ENCODE measurements at regions not wholly inside any gene's neighbourhood (a gene's known extent, or its start where the extent isn't known, plus 50 kb on each side); places are given as distances from the start of the nearest gene placed in this dataset.
A peak's percentile ranks its signal among the peaks of the same experiment; 100 is the strongest.

DNA sequence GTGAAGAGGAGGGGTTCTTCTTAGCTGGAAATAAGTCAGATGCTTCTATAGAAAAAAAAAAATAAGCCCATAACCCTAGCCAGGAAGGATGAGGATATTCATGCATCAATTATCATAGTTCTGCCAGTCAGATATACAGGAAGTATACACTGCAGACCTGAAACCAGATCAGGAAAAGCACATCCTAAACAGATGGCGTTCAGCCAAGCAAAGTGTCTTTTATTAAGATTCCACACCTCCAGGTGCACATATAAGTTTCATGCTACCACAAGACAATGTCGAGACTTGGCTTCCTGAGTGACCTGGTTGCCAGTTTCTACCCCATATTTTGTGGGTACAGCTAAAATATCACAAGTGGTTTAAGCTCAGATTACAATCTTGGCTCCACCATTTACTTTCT is 108.3 kb downstream of the CETN3 start:
- no peaks in the 10 kb centered on the region for H3K36me3 Mint-ChIP-seq
- H3K4me3 Mint-ChIP-seq = no peak overlapping the region
- H3K4me1 Mint-ChIP-seq = no peaks in the 10 kb centered on the region
- DNase-seq = no peak
- no peak overlapping the region for H3K27ac Mint-ChIP-seq
- H3K27me3 Mint-ChIP-seq = peaks cover 9% of the 10 kb centered on the region
- H3K9me3 Mint-ChIP-seq = no peaks in the 10 kb centered on the region

- H3K9me3 Mint-ChIP-seq = no peaks in the 10 kb centered on the region
- H3K4me3 Mint-ChIP-seq = no peak overlapping the region
Measured at GRCh38 chr5:90297045-90297764, 112.4 kb downstream of the CETN3 start.

GRCh38 chr5:90294604-90295003 is 115.0 kb downstream of the CETN3 start:
- Mint-ChIP-seq H3K4me1 (no peaks in the 10 kb centered on the region), H3K36me3 (no peaks in the 10 kb centered on the region), H3K9me3 (no peaks in the 10 kb centered on the region), H3K4me3 (no peak overlapping the region), H3K27me3 (peaks cover 20% of the 10 kb centered on the region), H3K27ac (no peak overlapping the region)
- DNase-seq = no peak

More at GRCh38 chr5:90297045-90297764, 112.4 kb downstream of the CETN3 start:
- no peak overlapping the region for H3K27ac Mint-ChIP-seq
- H3K27me3 Mint-ChIP-seq = peaks cover 20% of the 10 kb centered on the region
- H3K36me3 Mint-ChIP-seq = no peaks in the 10 kb centered on the region
- H3K4me1 Mint-ChIP-seq = no peaks in the 10 kb centered on the region
- no peak for DNase-seq

GRCh38 chr5:90293931-90294330 is 115.6 kb downstream of the CETN3 start:
- Mint-ChIP-seq H3K36me3 (no peaks in the 10 kb centered on the region), H3K9me3 (no peaks in the 10 kb centered on the region), H3K4me1 (no peaks in the 10 kb centered on the region), H3K27me3 (peaks cover 20% of the 10 kb centered on the region), H3K4me3 (no peak overlapping the region), H3K27ac (no peak overlapping the region)
- DNase-seq = no peak

GRCh38 chr5:90290648-90291047 is 118.9 kb downstream of the CETN3 start:
- H3K4me1 Mint-ChIP-seq = no peaks in the 10 kb centered on the region
- H3K36me3 Mint-ChIP-seq = no peaks in the 10 kb centered on the region
- H3K4me3 Mint-ChIP-seq = no peak overlapping the region
- no peaks in the 10 kb centered on the region for H3K9me3 Mint-ChIP-seq
- DNase-seq = no peak
- peaks cover 13% of the 10 kb centered on the region for H3K27me3 Mint-ChIP-seq
- H3K27ac Mint-ChIP-seq = no peak overlapping the region

- H3K4me1 Mint-ChIP-seq = no peaks in the 10 kb centered on the region
- H3K4me3 Mint-ChIP-seq = no peak overlapping the region
- H3K27me3 Mint-ChIP-seq = peaks cover 13% of the 10 kb centered on the region
- no peaks in the 10 kb centered on the region for H3K36me3 Mint-ChIP-seq
- no peak for DNase-seq
- H3K27ac Mint-ChIP-seq = no peak overlapping the region
- no peaks in the 10 kb centered on the region for H3K9me3 Mint-ChIP-seq
Measured at GRCh38 chr5:90289837-90290236, 119.7 kb downstream of the CETN3 start.

DNA sequence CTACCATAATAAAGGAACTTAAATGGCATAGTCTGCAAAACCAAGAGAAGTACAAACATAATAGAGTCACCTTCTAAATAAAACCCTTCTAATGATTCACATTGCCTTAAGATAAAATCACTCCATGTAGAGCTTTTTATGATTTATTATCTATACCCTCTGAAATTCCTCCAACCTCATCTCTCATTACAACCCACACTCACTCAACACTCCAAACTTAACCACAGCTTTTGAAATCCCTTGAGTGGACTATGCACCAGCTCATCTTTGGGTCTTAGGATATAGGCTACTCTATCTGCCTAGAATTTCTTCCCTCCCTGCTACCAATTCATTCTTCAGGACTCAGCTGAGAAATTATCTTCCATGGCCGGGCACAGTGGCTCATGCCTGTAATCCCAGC is 122.5 kb downstream of the CETN3 start:
- H3K4me1 Mint-ChIP-seq = no peaks in the 10 kb centered on the region
- H3K27ac Mint-ChIP-seq = no peak overlapping the region
- no peaks in the 10 kb centered on the region for H3K9me3 Mint-ChIP-seq
- H3K36me3 Mint-ChIP-seq = no peaks in the 10 kb centered on the region
- H3K27me3 Mint-ChIP-seq = no peaks in the 10 kb centered on the region
- no peak for DNase-seq
- no peak overlapping the region for H3K4me3 Mint-ChIP-seq

DNA sequence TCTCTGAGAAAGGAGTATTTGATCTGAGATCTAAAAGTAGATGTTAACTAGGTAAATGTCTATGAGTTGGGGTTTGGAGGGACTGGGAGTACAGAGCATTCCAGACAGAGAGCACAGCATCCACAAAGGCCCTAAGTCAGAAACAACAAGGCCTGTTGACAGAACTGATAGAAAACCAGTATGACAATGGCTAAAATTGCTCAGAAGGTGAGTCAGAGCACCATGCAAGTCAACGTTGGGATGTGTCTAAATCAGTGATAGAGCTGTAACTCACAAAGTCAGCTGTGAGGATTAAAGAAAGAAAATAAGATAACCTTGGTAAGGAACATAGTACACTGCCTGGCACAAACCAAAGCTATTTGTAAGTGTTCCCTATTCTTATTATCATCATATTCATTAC is 124.0 kb downstream of the CETN3 start:
- no peak for DNase-seq
- Mint-ChIP-seq H3K27me3 (no peaks in the 10 kb centered on the region), H3K27ac (no peak overlapping the region), H3K4me3 (no peak overlapping the region), H3K9me3 (no peaks in the 10 kb centered on the region), H3K4me1 (no peaks in the 10 kb centered on the region), H3K36me3 (no peaks in the 10 kb centered on the region)

DNA sequence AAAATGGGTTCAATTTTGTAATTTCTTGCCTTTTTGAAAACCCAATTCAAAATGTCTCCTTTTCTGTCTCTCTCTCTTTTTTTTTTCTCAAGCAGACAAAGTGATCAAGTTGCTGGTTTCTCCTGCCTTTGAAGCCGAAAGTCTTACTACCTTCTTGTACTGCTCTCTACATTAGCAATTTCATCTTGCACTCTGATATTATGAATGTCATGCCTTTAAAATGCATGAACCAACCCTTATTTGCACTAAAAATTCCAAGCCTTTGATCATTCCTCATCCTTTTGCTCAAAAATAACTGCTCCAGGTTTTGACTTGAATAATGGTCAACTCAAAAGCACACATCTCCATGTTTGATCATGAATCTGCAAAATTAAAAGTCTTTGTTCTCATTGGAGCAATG is 125.2 kb downstream of the CETN3 start:
- no peaks in the 10 kb centered on the region for H3K9me3 Mint-ChIP-seq
- no peak overlapping the region for H3K27ac Mint-ChIP-seq
- no peak overlapping the region for H3K4me3 Mint-ChIP-seq
- no peaks in the 10 kb centered on the region for H3K36me3 Mint-ChIP-seq
- DNase-seq = no peak
- no peaks in the 10 kb centered on the region for H3K27me3 Mint-ChIP-seq
- H3K4me1 Mint-ChIP-seq = no peaks in the 10 kb centered on the region

DNA sequence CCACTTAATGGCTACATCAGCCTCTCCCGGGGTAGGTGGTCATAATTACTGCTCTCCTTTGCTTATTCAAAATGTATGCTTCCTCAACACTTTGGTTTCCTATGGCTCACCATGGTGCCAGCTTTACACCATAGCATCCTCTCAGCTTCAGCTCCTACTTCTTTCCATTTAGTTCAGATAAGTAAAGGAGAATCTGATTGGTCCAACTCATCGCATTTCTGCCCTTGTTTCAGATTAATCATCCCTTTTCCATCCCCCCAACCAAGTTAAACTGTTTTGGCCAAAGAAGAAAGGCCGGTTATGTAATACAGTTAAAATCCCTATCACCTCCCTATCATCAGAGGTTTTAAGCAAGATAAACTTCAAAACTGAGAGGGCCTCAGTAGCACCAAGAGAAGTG is 130.5 kb downstream of the CETN3 start:
- H3K4me1 Mint-ChIP-seq = no peaks in the 10 kb centered on the region
- no peaks in the 10 kb centered on the region for H3K27me3 Mint-ChIP-seq

GRCh38 chr5:90274216-90274615 is 135.3 kb downstream of the CETN3 start:
- Mint-ChIP-seq H3K9me3 (no peaks in the 10 kb centered on the region), H3K4me3 (no peak overlapping the region), H3K27me3 (no peaks in the 10 kb centered on the region), H3K4me1 (no peaks in the 10 kb centered on the region), H3K36me3 (no peaks in the 10 kb centered on the region), H3K27ac (no peak overlapping the region)
- no peak for DNase-seq

More for the DNA sequence above, 130.5 kb downstream of the CETN3 start:
- Mint-ChIP-seq H3K36me3 (no peaks in the 10 kb centered on the region), H3K9me3 (no peaks in the 10 kb centered on the region), H3K4me3 (no peak overlapping the region), H3K27ac (no peak overlapping the region)
- DNase-seq = no peak

GRCh38 chr5:90267646-90268045 is 141.9 kb downstream of the CETN3 start:
- Mint-ChIP-seq H3K4me3 (no peak overlapping the region), H3K36me3 (no peaks in the 10 kb centered on the region), H3K27me3 (peaks cover 8% of the 10 kb centered on the region), H3K9me3 (no peaks in the 10 kb centered on the region), H3K27ac (no peak overlapping the region), H3K4me1 (no peaks in the 10 kb centered on the region)
- no peak for DNase-seq

GRCh38 chr5:90265545-90265857 is 144.1 kb downstream of the CETN3 start:
- Mint-ChIP-seq H3K4me3 (no peak overlapping the region), H3K9me3 (no peaks in the 10 kb centered on the region), H3K4me1 (no peaks in the 10 kb centered on the region), H3K27ac (no peak overlapping the region), H3K27me3 (peaks cover 8% of the 10 kb centered on the region), H3K36me3 (no peaks in the 10 kb centered on the region)
- DNase-seq = no peak

GRCh38 chr5:90264689-90265544 is 144.6 kb downstream of the CETN3 start:
- Mint-ChIP-seq H3K27me3 (peaks cover 8% of the 10 kb centered on the region), H3K4me1 (no peaks in the 10 kb centered on the region), H3K9me3 (no peaks in the 10 kb centered on the region), H3K36me3 (no peaks in the 10 kb centered on the region), H3K27ac (no peak overlapping the region), H3K4me3 (no peak overlapping the region)
- DNase-seq = peak; percentile 32

- DNase-seq = no peak
- Mint-ChIP-seq H3K9me3 (no peaks in the 10 kb centered on the region), H3K36me3 (no peaks in the 10 kb centered on the region), H3K27ac (no peak overlapping the region), H3K27me3 (peaks cover 8% of the 10 kb centered on the region), H3K4me1 (no peaks in the 10 kb centered on the region), H3K4me3 (no peak overlapping the region)
Measured at GRCh38 chr5:90263102-90263820, 146.3 kb downstream of the CETN3 start.
